Adrenal gland (tissue), 9 donors: ENCODE measurements at regions not wholly inside any gene's neighbourhood (a gene's known extent, or its start where the extent isn't known, plus 50 kb on each side); places are given as distances from the start of the nearest gene placed in this dataset.

ENCODE experiments used
- DNase-seq, 7 donors: peaks; one replicate each; pipeline ENCODE4 v3.0.0-alpha.2; 2019 to 2020
- H3K27ac ChIP-seq, 5 donors: fragments of 200-600 bp; sonication (generic) in 4 of 5; 1 replicate in 3 of 5; 2 replicates in 2 of 5; pipeline versions ENCODE4 v1.5.1 to v1.8.0; 2016 to 2020; ENCODE audit warnings: mild to moderate bottlenecking in 1 of 5
- H3K27me3 ChIP-seq: fragments of 200-600 bp; 2 replicates; pipeline ENCODE4 v1.8.0; 2021
- H3K36me3 ChIP-seq, 2 donors: fragments of 200-600 bp; replicated peaks in 1 of 2; 1 replicate in 1 of 2; 2 replicates in 1 of 2; pipeline versions ENCODE4 v1.5.1 to v1.8.0; 2018 to 2022
- H3K4me1 ChIP-seq, 2 donors: fragments of 200-600 bp; replicated peaks in 1 of 2; 1 replicate in 1 of 2; 2 replicates in 1 of 2; pipeline versions ENCODE4 v1.5.1 to v1.8.0; 2018 to 2021
- H3K4me3 ChIP-seq, 4 donors: fragments of 200-600 bp; sonication (generic) in 3 of 4; one replicate each; pipeline ENCODE4 v1.5.1; 2016 to 2018
- H3K9me3 ChIP-seq, 3 donors: fragments of 200-600 bp; sonication (generic) in 1 of 3; replicated peaks in 1 of 3; 1 replicate in 2 of 3; 2 replicates in 1 of 3; pipeline versions ENCODE4 v1.5.1 to v1.8.0; 2016 to 2021
- CTCF ChIP-seq, 6 experiments: fragments of 450-650 bp in 4 of 6; fragments of 200-600 bp in 2 of 6; sonication (generic) in 1 of 6; IDR thresholded peaks; 1 replicate in 5 of 6; 2 replicates in 1 of 6; pipeline versions ENCODE4 v1.5.1 to v1.8.0; 2016 to 2021; ENCODE audit warnings: antibody characterized with exemption in 6 of 6, mild to moderate bottlenecking in 2 of 6, moderate library complexity in 1 of 6
- POLR2A ChIP-seq, 2 donors: fragments of 450-650 bp; IDR thresholded peaks; one replicate each; pipeline ENCODE4 v1.6.1; 2017; ENCODE audit warnings: antibody characterized with exemption in 2 of 2, mild to moderate bottlenecking in 2 of 2, moderate library complexity in 1 of 2
- WGBS, 4 donors: extraction: QIAGEN DNeasy Blood & Tissue Kit in 2 of 4; methylation state at CpG; one replicate each; pipeline versions ENCODE4 v1.1.5 to v1.1.7; 2013 to 2017; 5-methylcytosine and 5-hydroxymethylcytosine counted together
- intact Hi-C, 2 donors: fragments of 100-400 bp; cut with DNase I; formaldehyde crosslinking; loops; one replicate each; pipeline versions ENCODE4 v1.14.1 to v1.15.0; 2022 to 2023
- donor health status: healthy with polysubstance abuse.
- donor health status: Bipolar disorder and iron deficiency.
- donor health status: DM: yes; HTN: yes; CAD: no.
- donor health status: DM: no; HTN: no; CAD: no.
- donor health status: DM: no; HTN: no; CAD: no.

GRCh38 chr21:20373031-20373430, 625.2 kb upstream of the NCAM2 start:
- intact Hi-C loops, result no loop called here
- DNase-seq, result no peak
- H3K4me1 ChIP-seq, result no peaks in the 10 kb centered on the region
- no peaks in the 10 kb centered on the region for H3K27me3 ChIP-seq
- no peak for TF ChIP-seq CTCF (IDR thresholded peaks at IDR 0.05)
- no peak for TF ChIP-seq POLR2A (IDR thresholded peaks at IDR 0.05)
- H3K4me3 ChIP-seq, result no peak overlapping the region
- no peaks in the 10 kb centered on the region for H3K36me3 ChIP-seq
- H3K27ac ChIP-seq, result no peak overlapping the region
- WGBS, 4 donors, result 50 to 58% (median 51%) methylated on average over 4 of the region's 4 CpGs
- H3K9me3 ChIP-seq, result no peaks in the 10 kb centered on the region

- no peak overlapping the region for H3K4me3 ChIP-seq
- TF ChIP-seq POLR2A (IDR thresholded peaks at IDR 0.05) (no peak), CTCF (IDR thresholded peaks at IDR 0.05) (no peak)
- no peak overlapping the region for H3K27ac ChIP-seq
- intact Hi-C loops, result no loop called here
- DNase-seq, result no peak
- WGBS, 4 donors, result 15 to 25% (median 16%) methylated on average over 1 of the region's 1 CpG
- no peaks in the 10 kb centered on the region for H3K27me3 ChIP-seq
- H3K9me3 ChIP-seq, result no peaks in the 10 kb centered on the region
- H3K36me3 ChIP-seq, result no peaks in the 10 kb centered on the region
- no peaks in the 10 kb centered on the region for H3K4me1 ChIP-seq
These were observed 621.0 kb upstream of the NCAM2 start for GRCh38 chr21:20377250-20377649.

GRCh38 chr21:20388400-20388799, 609.8 kb upstream of the NCAM2 start:
- intact Hi-C loops, result no loop called here
- no peak for TF ChIP-seq POLR2A (IDR thresholded peaks at IDR 0.05)
- TF ChIP-seq CTCF (IDR thresholded peaks at IDR 0.05), result no peak
- no peak for DNase-seq
- Histone ChIP-seq H3K27ac (no peak overlapping the region), H3K9me3 (no peaks in the 10 kb centered on the region), H3K27me3 (no peaks in the 10 kb centered on the region), H3K4me1 (no peaks in the 10 kb centered on the region), H3K36me3 (no peaks in the 10 kb centered on the region), H3K4me3 (no peak overlapping the region)
- WGBS, 4 donors, result 79 to 86% (median 81%) methylated on average over 3 to 6 of the region's 6 CpGs

GRCh38 chr21:20396798-20397197, 601.4 kb upstream of the NCAM2 start:
- Histone ChIP-seq H3K4me3 (no peak overlapping the region), H3K4me1 (no peaks in the 10 kb centered on the region), H3K27me3 (no peaks in the 10 kb centered on the region), H3K36me3 (no peaks in the 10 kb centered on the region), H3K27ac (no peak overlapping the region), H3K9me3 (no peaks in the 10 kb centered on the region)
- DNase-seq, result no peak
- intact Hi-C loops, result no loop called here
- 76 to 87% (median 81%) methylated on average over 8 to 10 of the region's 10 CpGs for WGBS, 4 donors
- TF ChIP-seq CTCF (IDR thresholded peaks at IDR 0.05) (no peak), POLR2A (IDR thresholded peaks at IDR 0.05) (no peak)
